ENCODE measurements at regions not wholly inside any gene's neighbourhood (a gene's known extent, or its start where the extent isn't known, plus 50 kb on each side); places are given as distances from the start of the nearest gene placed in this dataset.

- no peaks in the 10 kb centered on the region for H3K9me3 ChIP-seq (ENCODE audit: insufficient read depth, low read length)
- H3K36me3 ChIP-seq (ENCODE audit: insufficient read depth, insufficient read length, low read length) = no peaks in the 10 kb centered on the region
- H3K9ac ChIP-seq (ENCODE audit: insufficient read length, low read depth) = no peak overlapping the region
- no peaks in the 10 kb centered on the region for H3K27me3 ChIP-seq (ENCODE audit: insufficient read depth, insufficient read length)
- no peaks in the 10 kb centered on the region for H3K4me1 ChIP-seq (ENCODE audit: insufficient read depth, insufficient read length)
- TF ChIP-seq SUZ12 (IDR thresholded peaks at IDR 0.05; ENCODE audit: extremely low read depth, insufficient read depth, insufficient read length) = no peak
- no peak for TF ChIP-seq YY1 (IDR thresholded peaks at IDR 0.05; ENCODE audit: insufficient read depth, insufficient read length)
- no peak for TF ChIP-seq ZNF274 (IDR thresholded peaks at IDR 0.05; ENCODE audit: low read depth, low read length)
- H3K4me3 ChIP-seq (ENCODE audit: insufficient read length, low read depth) = no peak overlapping the region
- DNase-seq (ENCODE audit: low read depth, low spot score) = no peak
These were observed 67.0 kb upstream of the TCF4 start for GRCh38 chr18:55654986-55655385.

GRCh38 chr18:55651236-55651635 lies 63.2 kb upstream of the TCF4 start:
- Histone ChIP-seq H3K4me1 (ENCODE audit: insufficient read depth, insufficient read length) (no peaks in the 10 kb centered on the region), H3K27me3 (ENCODE audit: insufficient read depth, insufficient read length) (no peaks in the 10 kb centered on the region), H3K9me3 (ENCODE audit: insufficient read depth, low read length) (no peaks in the 10 kb centered on the region), H3K36me3 (ENCODE audit: insufficient read depth, insufficient read length, low read length) (no peaks in the 10 kb centered on the region), H3K9ac (ENCODE audit: insufficient read length, low read depth) (no peak overlapping the region), H3K4me3 (ENCODE audit: insufficient read length, low read depth) (no peak overlapping the region)
- no peak for TF ChIP-seq ZNF274 (IDR thresholded peaks at IDR 0.05; ENCODE audit: low read depth, low read length)
- no peak for DNase-seq (ENCODE audit: low read depth, low spot score)

DNA sequence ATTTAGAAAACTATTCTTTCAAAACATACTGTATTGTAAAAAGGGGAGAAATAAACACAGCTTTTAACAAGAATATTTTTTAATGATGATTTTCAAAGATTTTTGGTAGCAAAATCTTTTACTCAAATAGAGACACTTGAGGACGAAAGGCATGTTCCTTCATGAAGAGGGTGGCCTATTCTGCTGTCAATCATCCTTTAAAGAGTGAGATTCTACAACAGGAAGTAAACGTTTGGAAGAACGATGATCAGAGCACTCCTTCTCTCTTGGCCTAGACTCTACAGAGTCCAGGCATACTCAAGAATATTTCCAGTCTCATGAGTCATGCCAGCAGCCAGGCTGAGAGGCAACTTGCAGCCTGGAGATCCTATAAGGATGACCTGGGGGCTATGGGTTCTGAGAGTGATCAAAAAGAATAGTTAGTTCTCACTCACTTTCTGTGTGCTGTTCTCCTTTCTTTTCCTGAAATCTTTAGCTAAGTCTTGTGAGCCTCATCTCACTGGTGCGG lies 62.4 kb upstream of the TCF4 start:
- Histone ChIP-seq H3K27me3 (ENCODE audit: insufficient read depth, insufficient read length) (no peaks in the 10 kb centered on the region), H3K4me1 (ENCODE audit: insufficient read depth, insufficient read length) (no peaks in the 10 kb centered on the region), H3K9ac (ENCODE audit: insufficient read length, low read depth) (no peak overlapping the region), H3K9me3 (ENCODE audit: insufficient read depth, low read length) (no peaks in the 10 kb centered on the region), H3K36me3 (ENCODE audit: insufficient read depth, insufficient read length, low read length) (no peaks in the 10 kb centered on the region), H3K4me3 (ENCODE audit: insufficient read length, low read depth) (no peak overlapping the region)
- TF ChIP-seq SUZ12 (IDR thresholded peaks at IDR 0.05; ENCODE audit: extremely low read depth, insufficient read depth, insufficient read length) = no peak
- TF ChIP-seq YY1 (IDR thresholded peaks at IDR 0.05; ENCODE audit: insufficient read depth, insufficient read length) = no peak
- TF ChIP-seq ZNF274 (IDR thresholded peaks at IDR 0.05; ENCODE audit: low read depth, low read length) = no peak
- DNase-seq (ENCODE audit: low read depth, low spot score) = no peak

- no peaks in the 10 kb centered on the region for H3K4me1 ChIP-seq (ENCODE audit: insufficient read depth, insufficient read length)
- H3K9ac ChIP-seq (ENCODE audit: insufficient read length, low read depth) = no peak overlapping the region
- H3K9me3 ChIP-seq (ENCODE audit: insufficient read depth, low read length) = no peaks in the 10 kb centered on the region
- DNase-seq (ENCODE audit: low read depth, low spot score) = no peak
- TF ChIP-seq SUZ12 (IDR thresholded peaks at IDR 0.05; ENCODE audit: extremely low read depth, insufficient read depth, insufficient read length) = no peak
- TF ChIP-seq YY1 (IDR thresholded peaks at IDR 0.05; ENCODE audit: insufficient read depth, insufficient read length) = no peak
- no peaks in the 10 kb centered on the region for H3K36me3 ChIP-seq (ENCODE audit: insufficient read depth, insufficient read length, low read length)
- no peaks in the 10 kb centered on the region for H3K27me3 ChIP-seq (ENCODE audit: insufficient read depth, insufficient read length)
- H3K4me3 ChIP-seq (ENCODE audit: insufficient read length, low read depth) = no peak overlapping the region
These were observed 59.3 kb upstream of the TCF4 start for GRCh38 chr18:55647331-55647730.

DNA sequence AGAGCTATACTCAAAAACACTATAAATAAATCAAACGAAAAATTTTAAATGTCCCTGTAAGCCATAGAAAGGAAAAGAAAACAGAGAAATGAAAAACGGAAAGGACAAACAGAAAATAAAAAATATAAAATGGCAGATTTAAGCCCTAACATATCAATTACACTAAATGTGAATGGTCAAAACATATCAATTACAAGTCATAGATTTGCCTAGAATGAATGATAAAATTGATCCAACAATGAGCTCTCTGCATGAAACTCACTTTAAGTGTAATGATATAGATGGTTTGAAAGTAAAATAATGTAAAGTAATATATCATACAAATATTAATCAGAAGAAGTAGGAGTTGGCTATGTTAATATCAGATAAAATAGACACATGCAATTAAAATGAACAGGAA lies 54.2 kb upstream of the TCF4 start:
- no peaks in the 10 kb centered on the region for H3K9me3 ChIP-seq (ENCODE audit: insufficient read depth, low read length)
- no peak for TF ChIP-seq SUZ12 (IDR thresholded peaks at IDR 0.05; ENCODE audit: extremely low read depth, insufficient read depth, insufficient read length)
- TF ChIP-seq ZNF274 (IDR thresholded peaks at IDR 0.05; ENCODE audit: low read depth, low read length) = no peak
- TF ChIP-seq YY1 (IDR thresholded peaks at IDR 0.05; ENCODE audit: insufficient read depth, insufficient read length) = no peak
- H3K4me1 ChIP-seq (ENCODE audit: insufficient read depth, insufficient read length) = no peaks in the 10 kb centered on the region
- no peak overlapping the region for H3K4me3 ChIP-seq (ENCODE audit: insufficient read length, low read depth)
- H3K9ac ChIP-seq (ENCODE audit: insufficient read length, low read depth) = no peak overlapping the region
- DNase-seq (ENCODE audit: low read depth, low spot score) = no peak
- no peaks in the 10 kb centered on the region for H3K36me3 ChIP-seq (ENCODE audit: insufficient read depth, insufficient read length, low read length)
- H3K27me3 ChIP-seq (ENCODE audit: insufficient read depth, insufficient read length) = no peaks in the 10 kb centered on the region

DNA sequence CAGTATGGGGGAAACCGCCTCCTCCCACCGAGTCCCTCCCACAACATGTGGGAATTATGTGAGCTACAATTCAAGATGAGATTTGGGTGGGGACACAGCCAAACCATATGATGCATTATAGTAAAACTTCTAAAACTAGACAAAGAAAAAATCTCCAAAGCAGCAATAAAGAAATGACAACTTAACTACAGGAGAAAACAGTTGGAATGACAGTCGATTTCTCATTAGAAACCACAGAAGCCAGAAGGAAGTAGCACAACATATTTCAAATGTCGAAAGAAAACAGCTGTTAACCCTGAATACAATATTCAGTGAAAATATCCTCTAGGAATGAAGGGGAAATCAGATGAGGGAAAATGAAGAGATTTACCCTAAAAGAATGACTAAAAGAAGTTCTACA lies 53.5 kb upstream of the TCF4 start:
- Histone ChIP-seq H3K4me3 (ENCODE audit: insufficient read length, low read depth) (no peak overlapping the region), H3K9me3 (ENCODE audit: insufficient read depth, low read length) (no peaks in the 10 kb centered on the region), H3K36me3 (ENCODE audit: insufficient read depth, insufficient read length, low read length) (no peaks in the 10 kb centered on the region), H3K9ac (ENCODE audit: insufficient read length, low read depth) (no peak overlapping the region), H3K27me3 (ENCODE audit: insufficient read depth, insufficient read length) (no peaks in the 10 kb centered on the region), H3K4me1 (ENCODE audit: insufficient read depth, insufficient read length) (no peaks in the 10 kb centered on the region)
- no peak for DNase-seq (ENCODE audit: low read depth, low spot score)
- TF ChIP-seq YY1 (IDR thresholded peaks at IDR 0.05; ENCODE audit: insufficient read depth, insufficient read length) (no peak), ZNF274 (IDR thresholded peaks at IDR 0.05; ENCODE audit: low read depth, low read length) (no peak)
